Right kidney (tissue), 1 donor: ENCODE measurements at regions not wholly inside any gene's neighbourhood (a gene's known extent, or its start where the extent isn't known, plus 50 kb on each side); places are given as distances from the start of the nearest gene placed in this dataset.
"Not testable (repeated sequence)": the region's sequence is repeated elsewhere in the genome, so short reads cannot be mapped to it uniquely, and the experiment has no call there.

Experiments used
- DNase-seq: peaks from one replicate; pipeline ENCODE4 v3.0.0-alpha.2; 2016

DNA sequence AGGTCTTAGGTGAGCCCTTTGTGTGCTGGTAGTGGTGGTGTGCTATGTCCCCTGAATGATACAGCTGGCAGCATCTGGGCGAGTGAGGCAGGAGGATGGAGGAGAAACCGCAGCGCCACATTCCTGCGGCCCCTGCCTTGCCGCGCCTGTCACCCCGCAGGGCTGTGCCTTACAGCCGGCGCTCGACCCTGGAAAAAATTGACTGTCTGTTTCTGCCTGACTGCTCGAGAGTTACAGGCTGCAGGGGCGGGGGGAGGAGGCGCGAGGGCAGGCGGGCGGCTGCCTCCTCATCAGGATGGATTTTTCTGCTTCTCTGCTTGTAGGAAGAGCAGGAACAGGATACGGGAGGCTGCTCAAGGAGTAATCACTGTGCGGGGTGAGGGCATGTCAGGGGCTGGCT, 443.4 kb downstream of the MIAT start:
- DNase-seq, result peak; percentile 62

DNA sequence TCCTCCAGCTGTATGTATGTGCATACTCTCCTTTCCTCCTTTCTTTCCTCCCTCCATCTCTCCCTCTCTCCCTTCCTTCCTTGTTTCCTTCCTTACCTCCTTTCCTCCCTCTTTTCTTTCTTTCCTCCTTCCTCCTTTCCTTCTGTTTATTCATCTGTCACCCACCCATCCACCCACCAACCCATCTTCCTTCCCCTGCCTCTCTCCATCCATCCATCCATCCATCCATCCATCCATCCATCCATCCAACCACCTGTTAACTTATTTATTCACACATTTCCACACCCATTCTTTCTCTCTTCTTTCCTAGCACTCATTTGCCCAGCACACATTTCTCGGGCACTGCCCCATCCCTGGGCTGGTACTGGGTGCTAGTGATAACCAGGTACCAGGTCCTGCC, 443.9 kb downstream of the MIAT start:
- DNase-seq, result no peak

DNA sequence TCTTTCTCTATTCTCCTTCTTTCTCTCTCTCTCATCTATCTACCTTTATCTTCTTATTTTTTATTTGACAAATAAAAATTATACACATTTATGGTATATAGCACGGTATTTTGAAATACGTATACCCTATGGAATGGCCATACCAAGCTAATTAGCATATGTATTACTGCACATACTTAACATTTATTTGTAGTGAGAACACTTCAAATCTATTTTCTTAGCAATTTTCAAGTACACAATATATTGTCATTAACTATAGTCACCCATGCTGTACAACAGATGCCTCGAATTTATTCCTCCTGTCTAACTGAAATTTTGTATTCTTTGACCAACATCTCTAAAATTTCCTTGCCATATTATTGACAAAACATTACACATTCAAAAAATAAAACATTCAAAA, 447.1 kb downstream of the MIAT start:
- DNase-seq, result no peak

DNA sequence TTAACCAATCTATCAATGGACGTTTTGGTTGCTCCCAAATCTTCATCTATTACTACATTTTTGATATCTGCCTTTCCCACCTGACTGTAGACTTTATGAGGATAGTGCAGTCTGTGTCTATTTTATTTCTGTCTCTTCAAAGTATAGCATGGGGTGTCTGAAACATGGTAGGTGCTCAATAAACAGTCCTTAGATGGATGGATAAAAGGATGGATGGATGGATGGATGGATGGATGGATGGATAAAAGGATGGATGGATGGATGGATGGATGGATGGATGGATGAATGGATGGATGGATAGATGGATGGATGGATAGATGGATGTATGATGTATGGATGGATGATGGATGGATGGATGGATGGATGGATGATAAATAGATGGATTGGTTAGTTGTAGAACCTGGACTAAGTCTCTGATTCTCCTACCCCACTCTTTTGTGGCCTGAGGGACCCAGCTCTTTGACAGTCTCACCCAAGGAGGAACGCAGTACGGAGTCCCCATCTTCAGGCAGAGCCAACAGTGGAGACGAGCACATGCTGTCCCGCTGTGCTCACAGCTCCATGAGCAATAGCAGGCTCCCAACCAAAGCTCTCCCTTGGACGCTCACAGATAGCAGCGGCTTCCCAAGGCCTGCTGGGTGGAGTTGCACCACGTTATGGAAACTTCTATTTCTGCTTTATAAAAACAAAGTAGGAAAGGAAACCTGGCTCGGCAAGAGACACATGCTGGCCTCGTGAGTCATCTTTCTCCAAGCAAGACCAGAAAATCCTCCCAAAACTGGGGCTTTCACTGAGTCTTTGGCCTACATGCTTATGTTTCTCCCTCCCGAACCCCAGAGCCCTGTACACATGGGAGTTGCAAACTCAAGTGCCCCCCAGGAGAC, 448.0 kb downstream of the MIAT start:
- no peak for DNase-seq

DNA sequence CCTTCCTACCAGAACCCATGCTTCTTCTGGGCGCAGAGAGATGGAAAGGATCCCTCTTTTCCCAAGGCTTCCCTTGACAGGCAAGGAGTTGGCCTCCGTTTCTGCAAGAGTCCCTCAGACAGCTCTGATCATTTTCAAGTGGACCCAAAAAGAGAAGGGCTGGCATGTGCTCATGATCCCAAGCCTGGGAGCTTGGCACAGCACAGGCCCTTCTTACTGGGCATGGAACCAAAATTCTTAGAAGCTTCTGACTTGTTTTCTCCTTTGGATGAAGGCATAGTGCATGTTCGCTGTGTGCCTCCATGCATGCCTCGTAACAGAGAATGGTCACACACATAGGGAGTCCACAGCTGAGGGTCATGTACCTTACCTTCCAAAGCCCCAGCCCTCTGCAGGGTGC, 449.6 kb downstream of the MIAT start:
- DNase-seq, result no peak

DNA sequence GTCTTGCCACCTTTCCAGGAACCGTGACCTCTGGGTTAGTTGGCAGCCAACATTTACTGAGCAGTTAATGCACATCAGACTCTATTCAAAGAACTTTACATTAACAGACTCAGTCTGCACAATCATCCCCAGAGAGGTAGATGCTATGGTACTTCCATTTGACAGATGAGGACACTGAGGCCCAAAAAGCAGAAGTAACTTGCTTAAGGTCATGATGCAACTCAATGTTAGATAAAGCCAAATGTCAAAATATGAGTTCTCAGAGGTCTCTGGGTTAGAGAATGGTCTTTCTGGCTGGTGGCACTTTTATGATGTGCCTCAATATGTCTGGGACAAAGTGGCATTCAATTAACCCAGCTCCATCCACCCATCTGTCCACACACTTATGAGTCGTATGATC, 450.0 kb downstream of the MIAT start:
- DNase-seq, result no peak

DNA sequence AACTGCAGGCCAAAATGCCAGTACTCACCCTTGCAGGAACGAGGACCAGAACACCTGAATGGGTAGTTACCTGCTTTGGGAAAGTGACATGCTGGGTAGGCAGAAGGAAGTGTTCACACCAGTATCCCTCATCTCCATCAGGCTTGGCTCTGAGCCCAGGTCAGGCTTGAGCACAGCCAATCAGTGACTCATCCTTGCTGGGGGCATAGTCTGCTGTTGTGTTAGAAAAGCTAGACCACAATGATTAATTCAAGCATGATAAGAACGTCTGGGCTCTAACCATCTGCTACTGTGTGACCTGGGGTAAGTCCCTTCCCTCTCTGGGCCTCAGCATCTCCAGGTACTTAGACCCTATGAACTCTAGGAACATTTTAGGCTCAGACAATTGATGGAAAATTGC, 450.4 kb downstream of the MIAT start:
- no peak for DNase-seq

DNA sequence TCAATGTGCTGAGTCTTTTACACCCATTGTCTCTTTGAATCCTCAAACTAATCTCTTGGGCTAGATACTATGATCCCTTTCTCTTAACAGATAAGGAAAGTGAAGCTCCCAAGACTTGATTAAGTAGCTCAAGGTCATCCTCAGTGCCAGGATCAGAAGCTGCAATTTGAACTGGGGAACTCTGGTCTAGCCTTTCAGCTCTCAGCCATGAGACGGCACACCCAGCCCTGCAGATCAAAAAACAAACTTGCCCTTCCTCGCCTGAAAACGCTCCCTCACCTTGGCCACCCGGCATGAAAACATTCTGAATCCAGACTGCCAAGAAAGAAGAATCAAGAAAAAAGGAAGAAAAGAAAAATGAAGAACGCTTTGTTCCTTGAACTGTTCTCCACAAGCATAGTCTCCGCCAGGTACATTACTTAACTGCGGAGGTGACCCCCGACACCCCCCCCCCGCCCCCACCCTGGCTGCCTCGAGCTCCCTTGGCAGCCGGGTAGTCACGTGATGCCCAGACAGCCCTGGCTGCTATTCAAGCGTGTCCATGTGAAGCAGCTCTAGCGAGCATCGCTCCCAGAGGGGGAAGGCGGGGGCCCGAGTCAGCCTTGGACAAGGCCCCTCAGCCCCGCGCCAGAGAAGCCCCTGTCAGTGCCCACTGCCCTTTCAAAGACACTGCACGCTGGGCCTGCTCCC, 451.2 kb downstream of the MIAT start:
- DNase-seq, result peak; percentile 35

DNA sequence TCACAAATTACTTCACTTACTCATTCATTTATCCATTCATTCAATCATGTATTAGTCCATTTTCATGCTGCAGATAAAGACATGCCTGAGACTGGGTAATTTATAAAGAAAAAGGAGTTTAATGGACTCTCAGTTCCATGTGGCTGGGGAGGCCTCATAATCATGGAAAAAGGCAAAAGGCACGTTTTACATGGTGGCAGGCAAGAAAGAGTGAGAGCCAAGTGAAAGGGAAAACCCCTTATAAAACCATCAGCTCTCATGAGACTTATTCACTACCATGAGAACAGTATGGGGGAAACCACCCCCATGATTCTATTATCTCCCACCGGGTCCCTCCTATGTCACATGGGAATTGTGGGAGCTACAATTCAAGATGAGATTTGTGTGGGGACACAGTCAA, 452.0 kb downstream of the MIAT start:
- DNase-seq, result not testable (repeated sequence)

DNA sequence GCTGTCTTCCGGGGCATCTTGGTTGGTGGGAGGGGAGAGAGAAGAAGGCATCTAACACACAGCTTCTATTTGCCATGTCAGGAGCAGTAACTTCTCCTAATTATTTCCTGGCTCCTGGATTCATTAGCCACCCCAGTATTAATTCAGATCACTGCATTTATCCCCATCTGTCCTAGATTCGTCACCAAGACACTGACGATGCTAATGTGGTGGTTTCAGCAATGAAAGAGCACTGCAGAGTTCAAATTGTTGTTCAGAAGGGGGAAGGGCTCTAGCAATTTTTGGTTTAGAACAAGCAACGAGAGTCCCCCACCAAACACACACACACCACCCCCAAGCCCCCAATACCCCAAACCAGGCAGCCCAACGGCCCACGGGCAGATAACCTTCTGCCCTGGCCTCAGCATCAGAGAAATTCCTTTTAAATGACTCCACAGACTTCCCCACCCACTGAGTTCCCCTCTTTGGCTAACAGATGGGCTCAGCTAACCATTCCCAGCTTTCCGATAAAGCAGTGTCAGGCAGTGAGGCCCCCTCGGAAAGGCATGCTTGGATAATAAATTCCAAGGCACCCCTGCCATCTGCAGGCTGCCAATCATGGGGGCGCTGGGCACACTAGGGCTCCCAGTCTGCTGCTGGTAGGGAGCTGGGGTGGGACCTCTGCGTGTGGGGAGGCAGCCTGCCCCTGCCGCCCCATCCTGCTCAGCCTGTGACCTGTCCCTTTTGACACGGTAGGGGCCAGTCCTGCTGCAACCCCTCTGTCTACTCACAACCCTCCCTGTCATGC, 453.5 kb downstream of the MIAT start:
- DNase-seq, result no peak

DNA sequence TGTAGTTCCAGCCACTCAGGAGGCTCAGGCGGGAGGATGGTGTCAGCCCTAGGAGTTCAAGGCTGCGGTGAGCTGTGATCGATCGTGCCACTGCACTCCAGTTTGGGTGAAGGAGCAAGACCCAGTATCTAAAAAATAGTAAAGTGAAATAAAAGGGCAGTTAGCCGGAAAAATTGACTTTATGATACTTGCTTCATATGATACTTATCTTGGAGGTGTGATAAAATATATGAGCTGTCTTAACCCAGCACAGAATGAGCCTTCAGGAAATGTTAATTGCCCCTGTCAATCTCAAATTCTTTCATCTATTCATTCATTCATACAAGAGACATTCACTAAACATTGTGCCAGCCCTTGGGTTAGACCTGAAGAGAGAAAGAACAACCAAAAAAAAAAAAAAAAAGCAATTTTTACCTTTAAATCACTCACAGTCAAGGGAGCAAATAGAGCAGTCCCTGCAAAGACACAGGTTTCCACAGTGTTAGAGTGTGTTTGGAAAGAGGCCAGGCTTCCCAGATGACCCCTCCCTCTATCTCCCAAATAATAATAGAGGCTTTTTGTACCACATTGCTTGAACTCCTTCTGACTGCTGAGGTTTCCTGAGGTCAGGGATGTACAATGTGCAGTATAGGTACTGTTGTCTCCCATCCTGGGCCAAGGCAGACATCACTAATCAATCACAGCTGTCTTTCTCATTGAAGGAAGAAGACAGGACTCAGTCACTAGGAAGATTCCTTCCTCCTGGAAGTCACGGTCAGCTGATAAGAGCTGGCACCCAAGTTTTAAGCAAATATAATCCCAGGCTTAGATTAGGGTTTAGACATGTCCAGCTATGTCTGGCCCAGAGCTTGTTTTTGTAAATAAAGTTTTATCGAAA, 454.6 kb downstream of the MIAT start:
- DNase-seq, result no peak

DNA sequence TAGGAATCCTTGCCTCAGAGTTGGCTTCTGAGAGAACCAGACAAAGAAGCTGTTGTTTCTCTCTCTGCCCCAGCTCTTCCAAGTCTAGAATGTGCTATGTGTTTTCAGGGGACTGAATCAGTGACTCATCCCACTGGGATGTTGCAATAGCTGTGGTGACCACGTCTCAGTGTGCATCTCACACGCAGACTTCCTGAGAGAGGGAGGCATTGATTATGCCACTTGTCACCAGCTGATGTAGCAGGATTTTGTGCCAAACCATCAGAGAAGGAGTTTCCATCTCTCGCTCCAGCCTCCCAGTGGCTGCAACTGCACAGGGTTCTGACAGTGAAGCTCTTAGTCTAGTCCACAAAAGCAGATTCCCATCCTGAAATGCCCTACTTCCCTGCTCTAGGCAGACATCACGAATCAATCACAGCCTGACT, 455.8 kb downstream of the MIAT start:
- DNase-seq, result no peak

DNA sequence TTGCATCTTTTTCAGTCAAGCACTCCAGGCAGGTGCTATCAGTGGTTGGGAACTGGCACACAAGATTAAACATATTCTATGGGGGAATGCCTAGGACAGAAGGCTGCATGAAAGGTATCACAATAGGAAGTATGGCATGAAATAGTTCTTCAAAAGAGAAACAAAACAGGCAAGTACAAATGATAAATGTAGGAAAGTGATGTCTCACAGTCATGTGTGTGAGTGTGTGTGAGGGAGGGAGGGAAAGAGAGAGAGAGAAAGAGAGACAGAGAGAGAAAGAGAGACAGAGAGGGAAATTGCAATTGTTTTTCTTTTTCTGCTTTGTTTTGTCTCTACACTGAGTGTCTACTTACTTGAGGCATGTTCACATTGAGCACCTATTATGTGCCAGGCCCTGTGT, 456.3 kb downstream of the MIAT start:
- DNase-seq, result no peak

DNA sequence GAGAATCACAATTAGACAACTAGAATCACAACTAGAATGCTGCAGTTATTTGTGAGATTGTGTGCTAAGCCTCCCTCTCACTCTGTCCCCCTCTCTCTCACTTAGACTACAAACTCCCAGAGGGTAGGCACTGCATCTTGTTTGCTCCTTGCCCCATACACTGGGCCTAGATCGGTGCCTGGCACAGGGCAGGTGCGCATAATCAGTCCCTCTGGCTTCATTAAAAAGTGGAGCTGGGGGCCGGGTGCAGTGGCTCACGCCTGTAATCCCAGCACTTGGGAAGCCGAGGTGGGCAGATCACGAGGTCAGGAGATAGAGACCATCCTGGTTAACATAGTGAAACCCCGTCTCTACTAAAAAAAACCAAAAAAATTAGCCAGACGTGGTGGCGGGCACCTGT, 456.8 kb downstream of the MIAT start:
- DNase-seq, result no peak

DNA sequence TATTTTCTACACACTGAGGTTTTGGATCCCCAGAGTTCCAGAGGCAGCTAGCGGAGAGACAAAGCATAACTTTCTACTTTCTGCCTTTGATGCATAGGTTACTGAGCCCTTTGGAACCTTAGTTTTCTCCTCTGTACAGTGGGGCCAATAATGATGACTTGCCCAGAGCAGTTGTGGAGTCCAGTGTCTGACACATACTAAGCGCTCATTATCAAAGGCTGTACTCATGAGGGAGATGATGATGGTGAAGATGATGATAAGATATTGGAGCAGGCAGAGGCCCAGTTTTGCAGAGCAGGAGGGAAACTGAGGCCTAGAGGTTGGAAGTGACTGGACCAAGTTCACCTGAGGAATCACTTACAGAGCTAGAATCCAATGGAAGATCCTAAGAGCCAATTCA, 458.0 kb downstream of the MIAT start:
- DNase-seq, result no peak

DNA sequence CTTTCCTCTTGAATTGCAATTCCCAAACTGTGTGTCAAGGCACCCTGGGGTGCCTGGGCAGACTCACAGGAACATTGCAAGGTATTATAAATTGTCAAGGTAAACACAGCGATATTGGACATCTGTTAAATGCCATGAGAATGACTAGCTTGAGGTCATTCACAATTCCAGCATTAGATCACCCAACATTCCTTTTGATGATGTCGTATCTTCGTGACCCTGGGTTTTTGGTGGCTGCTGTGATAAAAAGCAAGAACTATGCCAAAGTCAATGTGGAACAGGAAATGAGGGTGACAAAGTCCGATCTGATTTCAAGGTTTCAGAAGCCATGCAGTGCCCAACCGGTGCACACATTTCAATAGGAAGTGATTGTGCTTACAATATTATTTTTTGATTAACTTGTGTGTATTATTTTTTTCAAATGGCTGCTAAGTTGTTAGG, 458.4 kb downstream of the MIAT start:
- DNase-seq, result no peak

DNA sequence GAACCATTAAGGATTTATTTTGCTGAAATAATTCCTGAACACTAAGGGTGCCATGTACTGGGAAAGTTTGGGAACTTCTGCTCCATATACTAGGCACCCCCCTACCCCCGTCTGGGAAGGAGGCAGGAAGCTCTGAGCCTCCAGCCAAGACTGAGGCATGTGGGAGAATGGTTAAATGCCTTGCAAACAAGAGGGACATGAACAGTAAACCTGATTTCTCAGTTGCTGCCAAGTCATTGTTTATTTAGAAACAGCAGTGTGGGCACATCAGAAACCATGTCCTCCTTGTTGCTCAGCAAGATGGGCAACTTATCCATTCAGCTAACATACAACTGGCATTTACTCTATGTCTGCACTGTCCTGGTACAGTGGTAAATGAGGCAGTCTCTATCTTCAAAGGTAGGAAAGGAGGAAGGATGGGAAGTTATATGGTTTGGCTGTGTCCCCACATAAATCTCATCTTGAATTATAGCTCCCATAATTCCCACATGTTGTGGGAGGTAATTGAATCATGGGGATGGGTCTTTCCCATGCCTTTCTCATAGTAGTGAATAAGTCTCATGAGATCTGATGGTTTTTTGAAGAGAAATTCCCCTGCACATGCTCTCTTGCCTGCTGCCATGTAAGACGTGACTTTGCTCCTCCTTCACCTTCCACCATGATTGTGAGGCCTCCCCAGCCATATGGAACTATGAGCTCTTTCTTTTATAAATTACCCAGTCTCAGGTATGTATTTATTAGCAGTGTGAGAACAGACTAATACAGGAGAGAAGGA, 459.1 kb downstream of the MIAT start:
- DNase-seq, result no peak

DNA sequence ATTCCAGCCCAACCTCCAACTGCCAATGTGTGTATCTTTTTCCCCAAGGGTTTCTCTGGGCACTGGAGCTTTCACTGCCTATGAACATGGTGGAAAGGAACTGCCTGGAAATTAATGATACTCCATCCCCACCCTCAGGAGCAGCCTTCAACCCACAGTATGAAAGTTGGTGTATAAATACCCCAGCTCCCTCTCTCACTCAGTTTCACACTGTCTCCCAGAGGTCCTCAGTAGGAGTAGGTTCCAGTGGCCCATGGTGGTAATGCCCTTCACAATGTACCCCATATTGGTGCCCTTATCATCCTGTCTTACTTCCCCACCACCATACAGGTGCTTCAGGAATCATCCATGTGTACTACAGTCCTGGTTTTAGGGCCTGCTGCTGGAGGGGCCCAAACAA, 462.6 kb downstream of the MIAT start:
- DNase-seq, result no peak

DNA sequence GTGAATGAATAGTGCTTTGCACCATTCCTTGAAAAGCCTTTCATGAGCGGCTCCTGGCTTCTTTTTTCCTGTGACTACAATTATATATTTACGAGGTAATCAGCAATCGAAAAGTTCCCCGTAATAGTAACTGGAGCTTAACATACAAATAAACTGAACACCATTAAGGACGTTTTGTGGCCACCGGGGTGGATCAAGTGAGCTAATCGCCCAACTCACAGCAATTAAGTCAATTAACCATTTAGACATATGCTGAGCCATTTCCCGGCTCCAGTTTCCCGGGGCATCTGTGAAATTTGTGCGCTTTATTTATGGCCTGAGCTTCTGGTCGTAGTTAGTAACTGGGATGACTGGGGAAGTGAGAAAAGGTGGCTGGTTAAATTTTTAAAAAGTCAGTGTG, 465.2 kb downstream of the MIAT start:
- DNase-seq, result no peak

DNA sequence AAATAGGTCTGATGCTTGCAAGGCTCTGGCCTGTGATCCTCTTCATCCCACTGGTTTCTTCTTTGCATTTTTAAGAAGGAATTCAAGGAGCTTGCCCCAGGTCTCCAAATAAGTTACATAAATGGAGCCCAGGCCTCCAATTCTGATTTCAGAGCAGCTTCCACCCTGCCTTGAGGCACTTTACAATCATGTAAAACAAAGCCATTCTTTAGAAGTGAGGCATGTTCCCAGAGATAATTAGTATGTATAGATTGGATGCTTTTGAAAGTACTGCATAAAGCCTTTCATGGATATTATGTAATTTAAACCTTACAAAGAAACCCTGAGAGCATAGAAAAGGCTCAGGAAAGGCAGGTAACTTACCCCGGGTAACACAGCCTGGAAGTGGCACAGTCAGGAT, 466.5 kb downstream of the MIAT start:
- no peak for DNase-seq

DNA sequence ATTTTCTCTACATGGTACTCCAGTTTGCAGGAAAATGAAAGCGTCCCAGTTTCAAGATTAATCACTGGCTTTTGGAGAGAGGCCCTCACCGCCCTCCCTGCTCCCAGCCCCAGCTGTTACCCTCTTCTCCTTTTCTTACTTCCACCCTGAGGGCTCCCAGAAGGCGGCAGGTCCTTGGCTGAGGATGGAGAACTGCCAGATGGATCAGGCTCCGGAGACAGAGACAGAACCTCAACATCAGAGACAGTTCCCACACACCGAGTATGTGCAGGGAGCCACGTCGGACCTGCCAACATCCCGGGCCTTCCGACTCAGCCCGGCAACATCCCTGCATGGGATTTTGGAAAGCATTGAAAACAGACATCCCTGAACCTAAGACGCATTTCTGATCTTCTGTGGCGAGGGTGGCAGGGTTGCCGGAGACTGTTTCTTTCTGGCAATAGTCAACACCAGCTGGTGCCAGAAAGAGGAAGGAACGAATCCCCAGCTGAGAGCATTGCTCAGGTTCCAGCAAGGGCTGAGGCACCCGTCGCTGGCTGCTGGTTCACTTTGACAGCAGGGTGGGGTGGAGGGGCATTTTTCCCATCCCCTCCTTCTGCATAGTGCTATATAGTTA, 467.1 kb downstream of the MIAT start:
- DNase-seq, result no peak
